LNCaP clone FGC (cell line): ENCODE measurements at regions not wholly inside any gene's neighbourhood (a gene's known extent, or its start where the extent isn't known, plus 50 kb on each side); places are given as distances from the start of the nearest gene placed in this dataset.

Experiments used
- DNase-seq: peaks from one replicate; pipeline ENCODE4 v3.0.0-alpha.2; 2011; ENCODE audit warnings: low read depth
- H3K4me3 ChIP-seq: 2 replicates; pipeline ENCODE4 v1.5.1; 2011; ENCODE audit warnings: mild to moderate bottlenecking, low read depth, low read length, control low read depth
- CTCF ChIP-seq: IDR thresholded peaks from 2 replicates; pipeline ENCODE4 v1.5.1; 2012; ENCODE audit warnings: mild to moderate bottlenecking; ENCODE audit not compliant: control insufficient read depth, insufficient read depth; ENCODE audit errors: extremely low read depth

GRCh38 chr16:88299751-88300462 lies 82.9 kb upstream of the ZNF469 start:
- no peak for TF ChIP-seq CTCF
- DNase-seq = no peak
- H3K4me3 ChIP-seq = no peak overlapping the region

- TF ChIP-seq CTCF = no peak
- no peak for DNase-seq
- no peak overlapping the region for H3K4me3 ChIP-seq
These were observed 82.3 kb upstream of the ZNF469 start for GRCh38 chr16:88300463-88300835.

- no peak overlapping the region for H3K4me3 ChIP-seq
- DNase-seq = no peak
- TF ChIP-seq CTCF = no peak
These were observed 81.3 kb upstream of the ZNF469 start for GRCh38 chr16:88301431-88301830.

- DNase-seq = no peak
- TF ChIP-seq CTCF = no peak
- H3K4me3 ChIP-seq = no peak overlapping the region
These were observed 80.9 kb upstream of the ZNF469 start for GRCh38 chr16:88301886-88302285.

- no peak for DNase-seq
- H3K4me3 ChIP-seq = no peak overlapping the region
- TF ChIP-seq CTCF = no peak
These were observed 80.1 kb upstream of the ZNF469 start for GRCh38 chr16:88302666-88303065.

- no peak overlapping the region for H3K4me3 ChIP-seq
- DNase-seq = no peak
- no peak for TF ChIP-seq CTCF
These were observed 79.4 kb upstream of the ZNF469 start for GRCh38 chr16:88303405-88303804.

- no peak overlapping the region for H3K4me3 ChIP-seq
- no peak for DNase-seq
- no peak for TF ChIP-seq CTCF
These were observed 78.6 kb upstream of the ZNF469 start for GRCh38 chr16:88303890-88304819.
